Ovary (tissue), 7 donors: ENCODE measurements at regions not wholly inside any gene's neighbourhood (a gene's known extent, or its start where the extent isn't known, plus 50 kb on each side); places are given as distances from the start of the nearest gene placed in this dataset.

Experiments used
- DNase-seq, 5 donors: peaks; one replicate each; pipeline ENCODE4 v3.0.0-alpha.2; 2019 to 2020
- H3K27ac ChIP-seq, 2 donors: fragments of 200-600 bp; one replicate each; pipeline versions ENCODE4 v1.5.1 to v1.8.0; 2019 to 2022
- H3K27me3 ChIP-seq: fragments of 200-600 bp; one replicate; pipeline ENCODE4 v1.8.0; 2022
- H3K36me3 ChIP-seq: fragments of 200-600 bp; sonication (generic); one replicate; pipeline ENCODE4 v1.5.1; 2019
- H3K4me1 ChIP-seq: one replicate; pipeline ENCODE4 v1.8.1; 2013; ENCODE audit warnings: mild to moderate bottlenecking, moderate library complexity; ENCODE audit not compliant: insufficient read depth
- H3K4me3 ChIP-seq: fragments of 200-600 bp; sonication (generic); one replicate; pipeline ENCODE4 v1.5.1; 2017
- H3K9me3 ChIP-seq, 2 donors: fragments of 200-600 bp in 1 of 2; sonication (generic) in 1 of 2; one replicate each; pipeline versions ENCODE4 v1.5.1 to v1.8.1; 2013 to 2019; ENCODE audit warnings: mild to moderate bottlenecking in 1 of 2, moderate library complexity in 1 of 2
- CTCF ChIP-seq, 3 donors: fragments of 450-650 bp in 2 of 3; fragments of 200-600 bp in 1 of 3; IDR thresholded peaks; one replicate each; pipeline versions ENCODE4 v1.5.1 to v1.8.0; 2016 to 2022; ENCODE audit warnings: antibody characterized with exemption in 3 of 3, mild to moderate bottlenecking in 1 of 3
- EP300 ChIP-seq: sonication (generic); formaldehyde crosslinking; IDR thresholded peaks from one replicate; pipeline ENCODE4 v1.6.1; 2017; ENCODE audit warnings: antibody characterized with exemption
- POLR2A ChIP-seq: fragments of 450-650 bp; IDR thresholded peaks from one replicate; pipeline ENCODE4 v1.6.1; 2017; ENCODE audit warnings: antibody characterized with exemption, mild to moderate bottlenecking, moderate library complexity
- WGBS, 3 donors: extraction: QIAGEN DNeasy Blood & Tissue Kit in 1 of 3; methylation state at CpG; one replicate each; pipeline versions ENCODE4 v1.1.5 to v1.1.7; 2013 to 2017; 5-methylcytosine and 5-hydroxymethylcytosine counted together
- intact Hi-C, 4 donors: fragments of 100-400 bp; cut with DNase I; formaldehyde crosslinking; loops; one replicate each; pipeline versions ENCODE4 v1.11.0 to v1.15.1; 2022 to 2023
- donor health status: DM: no; HTN: no; CAD: no; lungs with moderate emphysema.
- donor health status: DM: no; HTN: no; CAD: no.
- donor health status: Bipolar disorder and iron deficiency.
- donor health status: DM: no; HTN: no; CAD: no.
- donor health status: DM: yes; HTN: yes; CAD: no.

GRCh38 chr5:125295405-125295872, 549.0 kb upstream of the ZNF608 start:
- TF ChIP-seq EP300, result no peak
- no peak for TF ChIP-seq POLR2A
- no peak for TF ChIP-seq CTCF (IDR thresholded peaks at IDR 0.05)
- intact Hi-C loops, result no loop called here
- WGBS, 3 donors, result 56 to 62% (median 58%) methylated on average over 4 of the region's 4 CpGs
- Histone ChIP-seq H3K27ac (no peak overlapping the region), H3K36me3 (no peaks in the 10 kb centered on the region), H3K4me3 (no peak overlapping the region), H3K4me1 (no peaks in the 10 kb centered on the region), H3K9me3 (no peaks in the 10 kb centered on the region), H3K27me3 (no peaks in the 10 kb centered on the region)
- DNase-seq, result no peak

- H3K4me1 ChIP-seq, result no peaks in the 10 kb centered on the region
- no peak overlapping the region for H3K4me3 ChIP-seq
- no peaks in the 10 kb centered on the region for H3K27me3 ChIP-seq
- H3K27ac ChIP-seq, result no peak overlapping the region
- DNase-seq, result no peak
- H3K36me3 ChIP-seq, result no peaks in the 10 kb centered on the region
- intact Hi-C loops, result no loop called here
- TF ChIP-seq EP300 (no peak), CTCF (IDR thresholded peaks at IDR 0.05) (no peak), POLR2A (no peak)
- no peaks in the 10 kb centered on the region for H3K9me3 ChIP-seq
Measured at GRCh38 chr5:125298258-125298657, 551.8 kb upstream of the ZNF608 start.

GRCh38 chr5:125298746-125299379, 552.4 kb upstream of the ZNF608 start:
- intact Hi-C loops, result no loop called here
- Histone ChIP-seq H3K36me3 (no peaks in the 10 kb centered on the region), H3K27ac (no peak overlapping the region), H3K4me3 (no peak overlapping the region), H3K27me3 (no peaks in the 10 kb centered on the region), H3K9me3 (no peaks in the 10 kb centered on the region), H3K4me1 (no peaks in the 10 kb centered on the region)
- no peak for DNase-seq
- 32 to 58% (median 42%) methylated on average over 1 of the region's 1 CpG for WGBS, 3 donors
- TF ChIP-seq EP300 (no peak), CTCF (IDR thresholded peaks at IDR 0.05) (no peak), POLR2A (no peak)

- H3K4me1 ChIP-seq, result no peaks in the 10 kb centered on the region
- intact Hi-C loops, result no loop called here
- no peaks in the 10 kb centered on the region for H3K27me3 ChIP-seq
- no peak for TF ChIP-seq CTCF (IDR thresholded peaks at IDR 0.05)
- TF ChIP-seq EP300, result no peak
- TF ChIP-seq POLR2A, result no peak
- no peak overlapping the region for H3K4me3 ChIP-seq
- H3K9me3 ChIP-seq, result no peaks in the 10 kb centered on the region
- no peak overlapping the region for H3K27ac ChIP-seq
- no peak for DNase-seq
- H3K36me3 ChIP-seq, result no peaks in the 10 kb centered on the region
- 57 to 60% (median 59%) methylated on average over 3 of the region's 3 CpGs for WGBS, 3 donors
Measured at GRCh38 chr5:125301711-125302110, 555.3 kb upstream of the ZNF608 start.
